GM23248 (cell line): ENCODE measurements at regions not wholly inside any gene's neighbourhood (a gene's known extent, or its start where the extent isn't known, plus 50 kb on each side); places are given as distances from the start of the nearest gene placed in this dataset.

Experiments
- EZH2 ChIP-seq: fragments of 200-600 bp; sonication (generic); IDR thresholded peaks from 2 replicates; pipeline ENCODE4 v1.6.1; 2018; ENCODE audit warnings: antibody characterized with exemption, mild to moderate bottlenecking; ENCODE audit not compliant: insufficient read depth, poor library complexity, severe bottlenecking
- EZH2phosphoT487 ChIP-seq: fragments of 200-600 bp; sonication (generic); IDR thresholded peaks from 2 replicates; pipeline ENCODE4 v1.6.1; 2018; ENCODE audit warnings: antibody characterized with exemption, moderate library complexity, mild to moderate bottlenecking, low read depth; ENCODE audit not compliant: insufficient read depth

GRCh38 chr5:44565902-44566301 is 176.7 kb upstream of the FGF10 start:
- TF ChIP-seq EZH2 (no peak), EZH2phosphoT487 (no peak)
